Fibroblast of mammary gland (primary cell): ENCODE measurements at regions not wholly inside any gene's neighbourhood (a gene's known extent, or its start where the extent isn't known, plus 50 kb on each side); places are given as distances from the start of the nearest gene placed in this dataset.

Source experiments
- DNase-seq: peaks from one replicate; pipeline ENCODE4 v3.0.0-alpha.2; 2010; ENCODE audit warnings: low read depth
- H3K4me3 ChIP-seq: 2 replicates; pipeline ENCODE4 v1.5.1; 2011; ENCODE audit warnings: low read depth, mild to moderate bottlenecking, low read length, moderate library complexity; ENCODE audit not compliant: control insufficient read depth
- CTCF ChIP-seq: conservative IDR thresholded peaks from 2 replicates; pipeline ENCODE4 v1.5.1; 2011; ENCODE audit warnings: low read depth, low read length, inconsistent platforms; ENCODE audit not compliant: control insufficient read depth, insufficient read depth

DNA sequence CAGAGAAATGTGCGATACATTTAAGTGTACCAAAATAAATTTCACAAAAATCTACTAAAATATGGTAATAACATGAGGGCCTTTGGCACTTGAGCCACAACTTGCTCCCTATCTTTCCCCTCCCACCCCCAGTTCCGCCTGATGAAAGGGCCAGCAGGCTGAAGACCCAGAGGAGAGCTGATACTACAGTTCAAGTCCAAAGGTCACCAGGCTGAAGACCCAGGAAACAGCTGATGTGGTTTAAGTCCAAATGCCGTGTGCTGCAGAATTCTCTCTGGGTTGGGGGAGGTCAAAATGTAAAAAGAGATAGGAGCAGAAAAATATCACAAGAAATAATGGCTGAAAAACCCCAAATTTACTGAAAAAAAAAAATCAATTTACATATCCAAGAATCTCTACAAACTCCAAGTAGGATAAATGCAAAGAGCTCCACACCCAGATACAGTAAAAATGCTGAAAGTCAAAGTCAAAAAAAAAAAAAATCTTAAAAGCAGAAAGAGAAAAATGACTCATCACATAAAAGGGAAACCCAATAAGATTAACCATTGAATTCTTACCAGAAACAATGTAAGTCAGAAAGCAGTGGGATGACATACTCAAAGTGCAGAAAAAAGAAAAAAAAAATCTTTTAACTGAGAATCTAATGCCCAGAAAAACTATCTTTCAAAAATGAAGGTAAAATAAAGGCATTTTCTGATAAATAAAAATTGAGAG is 452.1 kb upstream of the ASIC2 start:
- DNase-seq, result no peak
- no peak for TF ChIP-seq CTCF
- no peak overlapping the region for H3K4me3 ChIP-seq

GRCh38 chr17:33749171-33749570 is 456.1 kb upstream of the ASIC2 start:
- DNase-seq, result no peak
- H3K4me3 ChIP-seq, result no peak overlapping the region
- no peak for TF ChIP-seq CTCF

DNA sequence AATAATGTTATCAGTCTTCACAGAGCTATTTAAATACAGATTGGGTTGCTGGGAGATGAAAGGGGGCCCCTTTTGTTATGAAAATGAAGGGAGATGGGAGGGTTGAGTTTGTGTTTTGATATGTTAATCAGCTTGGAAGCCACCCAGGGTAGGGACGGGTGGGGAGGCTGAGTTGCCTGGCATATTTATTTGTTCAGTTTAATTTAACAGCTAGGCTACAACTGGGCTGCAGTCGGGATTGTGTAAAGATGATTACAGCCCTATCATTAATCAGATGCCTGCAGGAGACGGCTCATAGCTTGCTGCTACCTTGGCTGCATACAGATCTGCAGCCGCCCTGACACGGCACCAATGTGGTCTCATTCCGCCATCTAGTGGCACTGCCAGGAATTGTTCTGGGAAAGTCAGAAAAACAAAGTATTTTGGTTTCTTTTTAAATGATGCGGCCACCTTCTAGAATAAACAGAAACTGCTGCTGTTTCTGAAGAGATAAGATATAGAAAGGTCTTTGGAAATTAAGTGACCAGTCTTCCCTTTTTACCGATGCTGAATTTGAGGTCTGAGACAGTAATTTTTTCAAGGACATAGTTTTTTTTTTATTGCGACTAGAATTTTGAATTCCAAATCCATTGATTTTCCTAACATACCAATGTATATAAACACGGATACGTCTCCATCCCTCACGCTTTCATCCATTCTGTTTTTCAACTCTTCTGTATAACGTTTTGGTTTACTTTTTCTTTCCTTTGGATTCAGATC is 458.0 kb upstream of the ASIC2 start:
- peak; percentile 55 for DNase-seq
- H3K4me3 ChIP-seq, result no peak overlapping the region
- peak; percentile 89 for TF ChIP-seq CTCF

DNA sequence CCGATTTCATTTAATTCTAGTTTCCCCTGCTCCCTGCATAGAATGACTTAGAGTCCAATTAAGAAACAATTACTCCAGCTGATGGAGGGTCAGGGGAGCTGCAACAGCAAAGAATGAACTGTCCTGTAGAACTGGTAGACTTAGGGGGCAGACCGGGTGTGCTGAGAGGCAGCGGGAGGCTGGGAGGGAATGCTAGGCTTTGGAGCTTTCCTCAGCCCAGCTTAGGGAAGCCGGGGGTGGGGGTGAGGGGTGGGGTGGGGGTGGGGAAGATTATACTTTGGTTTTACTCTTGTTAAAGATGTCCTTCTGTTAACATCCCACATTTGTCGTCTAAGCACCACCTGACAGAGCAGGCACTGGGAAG is 458.6 kb upstream of the ASIC2 start:
- no peak for DNase-seq
- no peak overlapping the region for H3K4me3 ChIP-seq
- no peak for TF ChIP-seq CTCF

- no peak for DNase-seq
- no peak for TF ChIP-seq CTCF
- no peak overlapping the region for H3K4me3 ChIP-seq
Observed at GRCh38 chr17:33753452-33753851, 460.4 kb upstream of the ASIC2 start.

GRCh38 chr17:33756021-33756420 is 462.9 kb upstream of the ASIC2 start:
- no peak for TF ChIP-seq CTCF
- H3K4me3 ChIP-seq, result no peak overlapping the region
- DNase-seq, result no peak
